H9 (cell line): ENCODE measurements at regions not wholly inside any gene's neighbourhood (a gene's known extent, or its start where the extent isn't known, plus 50 kb on each side); places are given as distances from the start of the nearest gene placed in this dataset.

Experiments
- DNase-seq: peaks from one replicate; pipeline ENCODE4 v3.0.0-alpha.2; 2017
- H2AFZ ChIP-seq: one replicate; pipeline ENCODE4 v1.6.1; 2013; ENCODE audit warnings: mild to moderate bottlenecking, low read length, control low read depth, moderate library complexity
- H2AK5ac ChIP-seq: 2 replicates; pipeline ENCODE4 v1.6.1; 2013; ENCODE audit warnings: low read length, control low read depth, mixed read lengths; ENCODE audit not compliant: insufficient read length
- H2BK120ac ChIP-seq: one replicate; pipeline ENCODE4 v1.6.1; 2013; ENCODE audit warnings: low read depth, mild to moderate bottlenecking, low read length, control low read depth, inconsistent platforms; ENCODE audit not compliant: poor library complexity, severe bottlenecking
- H2BK12ac ChIP-seq: 2 replicates; pipeline ENCODE4 v1.6.1; 2013; ENCODE audit warnings: low read length, control low read depth, mixed read lengths, low read depth; ENCODE audit not compliant: insufficient read length
- H2BK15ac ChIP-seq: 2 replicates; pipeline ENCODE4 v1.6.1; 2013; ENCODE audit warnings: low read depth, low read length, control low read depth
- H2BK20ac ChIP-seq: one replicate; pipeline ENCODE4 v1.6.1; 2013; ENCODE audit warnings: low read depth, mild to moderate bottlenecking, low read length, control low read depth, inconsistent platforms; ENCODE audit not compliant: poor library complexity, severe bottlenecking
- H2BK5ac ChIP-seq: 2 replicates; pipeline ENCODE4 v1.6.1; 2013; ENCODE audit warnings: low read length, control low read depth, mixed read lengths; ENCODE audit not compliant: insufficient read length
- H3K14ac ChIP-seq: 2 replicates; pipeline ENCODE4 v1.6.1; 2013; ENCODE audit warnings: low read length, control low read depth; ENCODE audit not compliant: insufficient read depth
- H3K18ac ChIP-seq: 2 replicates; pipeline ENCODE4 v1.6.1; 2013; ENCODE audit warnings: low read depth, mild to moderate bottlenecking, mixed read lengths, low read length, control low read depth; ENCODE audit not compliant: insufficient read length
- H3K23ac ChIP-seq: 2 replicates; pipeline ENCODE4 v1.6.1; 2013; ENCODE audit warnings: low read length, control low read depth, mixed read lengths, low read depth; ENCODE audit not compliant: insufficient read length
- H3K23me2 ChIP-seq: 2 replicates; pipeline ENCODE4 v1.6.1; 2013; ENCODE audit warnings: low read depth, mild to moderate bottlenecking, mixed read lengths, low read length, control low read depth; ENCODE audit not compliant: insufficient read length, poor library complexity, severe bottlenecking
- H3K27ac ChIP-seq: 2 replicates; pipeline ENCODE4 v1.5.1; 2013; ENCODE audit warnings: low read length, control low read depth, mixed read lengths, low read depth; ENCODE audit not compliant: insufficient read length
- H3K27me3 ChIP-seq: 2 replicates; pipeline ENCODE4 v1.6.1; 2013; ENCODE audit warnings: low read length, control low read depth, inconsistent platforms; ENCODE audit not compliant: insufficient read depth
- H3K4ac ChIP-seq: 2 replicates; pipeline ENCODE4 v1.6.1; 2013; ENCODE audit warnings: low read depth, mild to moderate bottlenecking, control low read depth, inconsistent platforms, low read length, moderate library complexity
- H3K4me1 ChIP-seq: 2 replicates; pipeline ENCODE4 v1.6.1; 2013; ENCODE audit warnings: low read length, control low read depth, inconsistent platforms; ENCODE audit not compliant: insufficient read depth
- H3K4me2 ChIP-seq: 2 replicates; pipeline ENCODE4 v1.6.1; 2013; ENCODE audit warnings: low read length, control low read depth, mixed read lengths; ENCODE audit not compliant: insufficient read length, insufficient read depth
- H3K56ac ChIP-seq: 2 replicates; pipeline ENCODE4 v1.6.1; 2013; ENCODE audit warnings: low read depth, mild to moderate bottlenecking, mixed read lengths, low read length, control low read depth; ENCODE audit not compliant: insufficient read length
- H3K79me1 ChIP-seq: 2 replicates; pipeline ENCODE4 v1.6.1; 2013; ENCODE audit warnings: low read depth, mild to moderate bottlenecking, moderate library complexity, low read length, control low read depth, inconsistent platforms; ENCODE audit not compliant: insufficient read depth, poor library complexity, severe bottlenecking
- H3K79me2 ChIP-seq: 2 replicates; pipeline ENCODE4 v1.6.1; 2013; ENCODE audit warnings: low read length, control low read depth, inconsistent platforms; ENCODE audit not compliant: insufficient read depth
- H3K9ac ChIP-seq: 2 replicates; pipeline ENCODE4 v1.6.1; 2013; ENCODE audit warnings: low read length, control low read depth, mixed read lengths; ENCODE audit not compliant: insufficient read length; ENCODE audit errors: extremely low read depth
- H3K9me3 ChIP-seq: one replicate; pipeline ENCODE4 v1.6.1; 2013; ENCODE audit warnings: low read depth, low read length, inconsistent platforms; ENCODE audit not compliant: control insufficient read depth
- H3T11ph ChIP-seq: one replicate; pipeline ENCODE4 v1.6.1; 2013; ENCODE audit warnings: mild to moderate bottlenecking, low read length, control low read depth, inconsistent platforms
- H4K20me1 ChIP-seq: one replicate; pipeline ENCODE4 v1.6.1; 2013; ENCODE audit not compliant: control insufficient read depth, insufficient read length, insufficient read depth
- H4K5ac ChIP-seq: 2 replicates; pipeline ENCODE4 v1.6.1; 2013; ENCODE audit warnings: low read depth, mild to moderate bottlenecking, mixed read lengths, low read length, control low read depth; ENCODE audit not compliant: insufficient read length
- H4K8ac ChIP-seq: replicated peaks from 2 replicates; pipeline ENCODE4 v1.6.1; 2013; ENCODE audit warnings: low read length, control low read depth, mixed read lengths, low read depth; ENCODE audit not compliant: insufficient read length
- H4K91ac ChIP-seq: 2 replicates; pipeline ENCODE4 v1.6.1; 2013; ENCODE audit warnings: low read depth, mild to moderate bottlenecking, moderate library complexity, mixed read lengths, low read length, control low read depth; ENCODE audit not compliant: insufficient read length
- H3K27ac Mint-ChIP-seq, 3 experiments: 2 replicates in 2 of 3; 3 replicates in 1 of 3; pipeline ENCODE4 v1.8.0; 2020 to 2021; ENCODE audit warnings: mixed read lengths in 3 of 3, mild to moderate bottlenecking in 1 of 3, moderate library complexity in 1 of 3
- H3K27me3 Mint-ChIP-seq: 2 replicates; pipeline ENCODE4 v1.8.0; 2021; ENCODE audit warnings: low read depth, mild to moderate bottlenecking, moderate library complexity, mixed read lengths
- H3K36me3 Mint-ChIP-seq, 3 experiments: 2 replicates in 2 of 3; 3 replicates in 1 of 3; pipeline ENCODE4 v1.8.0; 2020 to 2021; ENCODE audit warnings: low read depth in 3 of 3, mixed read lengths in 3 of 3; ENCODE audit not compliant: insufficient read depth in 1 of 3
- H3K4me1 Mint-ChIP-seq, 2 experiments: 2 replicates each; pipeline ENCODE4 v1.8.0; 2020; ENCODE audit warnings: mixed read lengths in 2 of 2
- H3K4me3 Mint-ChIP-seq, 2 experiments: 2 replicates in 1 of 2; 3 replicates in 1 of 2; pipeline ENCODE4 v1.8.0; 2020 to 2021; ENCODE audit warnings: mild to moderate bottlenecking in 2 of 2, mixed read lengths in 2 of 2, moderate library complexity in 1 of 2
- H3K9me3 Mint-ChIP-seq, 2 experiments: 2 replicates in 1 of 2; 3 replicates in 1 of 2; pipeline ENCODE4 v1.8.0; 2020; ENCODE audit warnings: mild to moderate bottlenecking in 2 of 2, mixed read lengths in 2 of 2, moderate library complexity in 1 of 2
- WGBS: extraction: QIAGEN DNeasy Blood & Tissue Kit; methylation state at CpG from one replicate; pipeline ENCODE4 v1.1.7; 2013; ENCODE audit warnings: missing lambda C conversion rate, low lambda C conversion rate, mixed read lengths; ENCODE audit not compliant: insufficient read length; ENCODE audit errors: extremely low coverage; 5-methylcytosine and 5-hydroxymethylcytosine counted together
- TF ChIP-seq, protein P1 (sequence below): fragments of 200-600 bp; sonication (generic); conservative IDR thresholded peaks from 3 replicates; pipeline ENCODE4 v1.8.0; 2021; ENCODE audit warnings: antibody characterized with exemption, mild to moderate bottlenecking

DNA sequence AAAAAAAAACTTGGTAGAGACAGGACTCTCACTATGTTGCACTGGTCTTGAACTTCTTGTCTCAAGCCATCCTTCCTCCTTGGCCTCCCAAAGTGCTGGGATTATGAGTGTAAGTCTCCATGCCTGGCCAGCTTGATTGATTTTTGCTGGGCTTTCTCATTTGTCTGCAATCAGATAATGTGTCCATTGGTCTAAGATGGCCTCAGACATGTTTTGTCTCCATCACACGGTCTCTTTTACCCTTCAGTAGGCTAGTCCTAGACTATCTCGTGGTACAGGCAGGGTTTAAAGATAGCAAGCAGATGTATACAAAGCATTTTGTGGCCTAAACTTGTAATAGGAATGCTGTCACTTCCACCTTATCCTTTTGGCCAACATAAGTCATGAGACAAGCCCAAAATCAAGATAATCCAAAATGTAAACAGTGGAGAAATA, 289.1 kb downstream of the TFAP2B start:
- peaks cover 0 to 2% of the 10 kb centered on the region in 2 experiments; a peak in 1 of 5 replicates for H3K9me3 Mint-ChIP-seq

More for the DNA sequence above, 289.1 kb downstream of the TFAP2B start:
- Histone ChIP-seq H3K9ac (no peak overlapping the region), H3K4me2 (no peak overlapping the region), H4K91ac (no peak overlapping the region), H3K79me1 (no peaks in the 10 kb centered on the region), H3K14ac (no peak overlapping the region), H2AFZ (no peak overlapping the region), H2BK12ac (no peak overlapping the region), H3K18ac (no peak overlapping the region), H2BK15ac (no peak overlapping the region), H3K9me3 (no peaks in the 10 kb centered on the region), H3K23me2 (no peaks in the 10 kb centered on the region), H3K4ac (no peak overlapping the region), H3K56ac (no peak overlapping the region), H4K5ac (no peak overlapping the region), H4K8ac (no peak overlapping the region), H3K27ac (no peak overlapping the region), H2BK5ac (no peak overlapping the region), H3K27me3 (no peaks in the 10 kb centered on the region), H2BK120ac (no peak overlapping the region), H4K20me1 (no peaks in the 10 kb centered on the region), H3K79me2 (no peaks in the 10 kb centered on the region), H3K23ac (no peak overlapping the region), H2BK20ac (no peak overlapping the region), H3T11ph (no peak overlapping the region), H3K4me1 (no peaks in the 10 kb centered on the region), H2AK5ac (no peak overlapping the region)
- no peaks in the 10 kb centered on the region for H3K4me1 Mint-ChIP-seq
- TF ChIP-seq, protein P1, sequence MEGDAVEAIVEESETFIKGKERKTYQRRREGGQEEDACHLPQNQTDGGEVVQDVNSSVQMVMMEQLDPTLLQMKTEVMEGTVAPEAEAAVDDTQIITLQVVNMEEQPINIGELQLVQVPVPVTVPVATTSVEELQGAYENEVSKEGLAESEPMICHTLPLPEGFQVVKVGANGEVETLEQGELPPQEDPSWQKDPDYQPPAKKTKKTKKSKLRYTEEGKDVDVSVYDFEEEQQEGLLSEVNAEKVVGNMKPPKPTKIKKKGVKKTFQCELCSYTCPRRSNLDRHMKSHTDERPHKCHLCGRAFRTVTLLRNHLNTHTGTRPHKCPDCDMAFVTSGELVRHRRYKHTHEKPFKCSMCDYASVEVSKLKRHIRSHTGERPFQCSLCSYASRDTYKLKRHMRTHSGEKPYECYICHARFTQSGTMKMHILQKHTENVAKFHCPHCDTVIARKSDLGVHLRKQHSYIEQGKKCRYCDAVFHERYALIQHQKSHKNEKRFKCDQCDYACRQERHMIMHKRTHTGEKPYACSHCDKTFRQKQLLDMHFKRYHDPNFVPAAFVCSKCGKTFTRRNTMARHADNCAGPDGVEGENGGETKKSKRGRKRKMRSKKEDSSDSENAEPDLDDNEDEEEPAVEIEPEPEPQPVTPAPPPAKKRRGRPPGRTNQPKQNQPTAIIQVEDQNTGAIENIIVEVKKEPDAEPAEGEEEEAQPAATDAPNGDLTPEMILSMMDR, result no peak
- H3K27ac Mint-ChIP-seq, result no peak overlapping the region; a peak in 1 of 7 replicates
- no peaks in the 10 kb centered on the region for H3K36me3 Mint-ChIP-seq
- no CpG with 5 or more reads among the region's 2 CpGs for WGBS
- H3K4me3 Mint-ChIP-seq, result no peak overlapping the region
- no peak for DNase-seq
- H3K27me3 Mint-ChIP-seq, result no peaks in the 10 kb centered on the region; the same call in none of the 2 replicates
